BJ (cell line): ENCODE measurements at regions not wholly inside any gene's neighbourhood (a gene's known extent, or its start where the extent isn't known, plus 50 kb on each side); places are given as distances from the start of the nearest gene placed in this dataset.

Experiments used
- CTCF ChIA-PET: fragments of 350-600 bp; formaldehyde crosslinking; extraction: SDS; loops from one replicate; lab custom pipeline; 2021; ENCODE audit warnings: antibody characterized with exemption, inconsistent platforms; lab: Yijun Ruan, JAX
- POLR2A ChIA-PET: fragments of 300-600 bp; sonication (Branson Sonifier 250); formaldehyde crosslinking; extraction: SDS; loops from one replicate; lab custom pipeline; 2021; ENCODE audit warnings: antibody characterized with exemption; lab: Charles Lee
- DNase-seq: peaks from one replicate; pipeline ENCODE4 v3.0.0-alpha.2; 2011; ENCODE audit warnings: low read depth
- H3K27me3 ChIP-seq: 2 replicates; pipeline ENCODE4 v1.6.0; 2011; ENCODE audit warnings: low read length; ENCODE audit not compliant: control insufficient read depth, insufficient read depth
- H3K36me3 ChIP-seq: 2 replicates; pipeline ENCODE4 v1.5.1; 2011; ENCODE audit warnings: low read length; ENCODE audit not compliant: control insufficient read depth, insufficient read depth
- H3K4me3 ChIP-seq: 2 replicates; pipeline ENCODE4 v1.5.1; 2011; ENCODE audit warnings: low read depth, mild to moderate bottlenecking, control low read depth, low read length
- TF ChIP-seq, protein P1 (sequence below): IDR thresholded peaks from 2 replicates; pipeline ENCODE4 v1.5.1; 2011; ENCODE audit warnings: low read depth, mild to moderate bottlenecking, control low read depth, inconsistent platforms, low read length, moderate library complexity; ENCODE audit not compliant: insufficient read depth

- POLR2A ChIA-PET, result no interaction called here
- TF ChIP-seq, protein P1, sequence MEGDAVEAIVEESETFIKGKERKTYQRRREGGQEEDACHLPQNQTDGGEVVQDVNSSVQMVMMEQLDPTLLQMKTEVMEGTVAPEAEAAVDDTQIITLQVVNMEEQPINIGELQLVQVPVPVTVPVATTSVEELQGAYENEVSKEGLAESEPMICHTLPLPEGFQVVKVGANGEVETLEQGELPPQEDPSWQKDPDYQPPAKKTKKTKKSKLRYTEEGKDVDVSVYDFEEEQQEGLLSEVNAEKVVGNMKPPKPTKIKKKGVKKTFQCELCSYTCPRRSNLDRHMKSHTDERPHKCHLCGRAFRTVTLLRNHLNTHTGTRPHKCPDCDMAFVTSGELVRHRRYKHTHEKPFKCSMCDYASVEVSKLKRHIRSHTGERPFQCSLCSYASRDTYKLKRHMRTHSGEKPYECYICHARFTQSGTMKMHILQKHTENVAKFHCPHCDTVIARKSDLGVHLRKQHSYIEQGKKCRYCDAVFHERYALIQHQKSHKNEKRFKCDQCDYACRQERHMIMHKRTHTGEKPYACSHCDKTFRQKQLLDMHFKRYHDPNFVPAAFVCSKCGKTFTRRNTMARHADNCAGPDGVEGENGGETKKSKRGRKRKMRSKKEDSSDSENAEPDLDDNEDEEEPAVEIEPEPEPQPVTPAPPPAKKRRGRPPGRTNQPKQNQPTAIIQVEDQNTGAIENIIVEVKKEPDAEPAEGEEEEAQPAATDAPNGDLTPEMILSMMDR, result no peak
- Histone ChIP-seq H3K27me3 (peaks cover 8% of the 10 kb centered on the region; the same call in 1 of the 2 replicates), H3K4me3 (no peak overlapping the region), H3K36me3 (no peaks in the 10 kb centered on the region; the same call in 1 of the 2 replicates)
- CTCF ChIA-PET, result no interaction called here
- DNase-seq, result no peak
Observed at GRCh38 chr14:103228076-103228806, 105.0 kb downstream of the TNFAIP2 start.

- Histone ChIP-seq H3K4me3 (no peak overlapping the region), H3K36me3 (no peaks in the 10 kb centered on the region; the same call in 1 of the 2 replicates), H3K27me3 (peaks cover 8% of the 10 kb centered on the region; the same call in 1 of the 2 replicates)
- ChIA-PET POLR2A (no interaction called here), CTCF (no interaction called here)
- DNase-seq, result no peak
- TF ChIP-seq, protein P1, result no peak
Observed at GRCh38 chr14:103228866-103229265, 105.2 kb upstream of the EIF5 start.

DNA sequence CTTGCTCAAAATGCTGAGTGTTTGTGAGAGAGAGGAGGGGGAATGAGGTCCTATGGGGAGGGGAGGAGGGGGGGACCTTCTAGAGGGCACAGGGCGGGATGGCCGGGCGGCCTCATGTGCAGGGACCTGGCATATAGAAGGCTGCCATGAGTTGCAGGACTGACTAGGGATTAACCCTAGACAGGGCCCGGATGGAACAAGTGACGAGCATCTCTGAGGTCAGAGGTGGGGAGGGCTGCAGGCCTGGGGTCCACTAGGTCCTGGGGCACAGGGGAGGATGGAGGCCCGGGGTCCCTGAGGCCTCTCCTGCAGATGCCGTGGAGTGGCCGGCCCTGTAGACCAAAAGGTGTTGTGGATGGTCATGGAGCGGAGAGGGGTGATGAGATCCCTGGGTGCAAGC lies 104.0 kb upstream of the EIF5 start:
- H3K36me3 ChIP-seq, result no peaks in the 10 kb centered on the region
- peaks cover 5% of the 10 kb centered on the region; the same call in 1 of the 2 replicates for H3K27me3 ChIP-seq
- TF ChIP-seq, protein P1, result no peak
- POLR2A ChIA-PET, result no interaction called here
- no peak for DNase-seq
- CTCF ChIA-PET, result no interaction called here
- no peak overlapping the region for H3K4me3 ChIP-seq

DNA sequence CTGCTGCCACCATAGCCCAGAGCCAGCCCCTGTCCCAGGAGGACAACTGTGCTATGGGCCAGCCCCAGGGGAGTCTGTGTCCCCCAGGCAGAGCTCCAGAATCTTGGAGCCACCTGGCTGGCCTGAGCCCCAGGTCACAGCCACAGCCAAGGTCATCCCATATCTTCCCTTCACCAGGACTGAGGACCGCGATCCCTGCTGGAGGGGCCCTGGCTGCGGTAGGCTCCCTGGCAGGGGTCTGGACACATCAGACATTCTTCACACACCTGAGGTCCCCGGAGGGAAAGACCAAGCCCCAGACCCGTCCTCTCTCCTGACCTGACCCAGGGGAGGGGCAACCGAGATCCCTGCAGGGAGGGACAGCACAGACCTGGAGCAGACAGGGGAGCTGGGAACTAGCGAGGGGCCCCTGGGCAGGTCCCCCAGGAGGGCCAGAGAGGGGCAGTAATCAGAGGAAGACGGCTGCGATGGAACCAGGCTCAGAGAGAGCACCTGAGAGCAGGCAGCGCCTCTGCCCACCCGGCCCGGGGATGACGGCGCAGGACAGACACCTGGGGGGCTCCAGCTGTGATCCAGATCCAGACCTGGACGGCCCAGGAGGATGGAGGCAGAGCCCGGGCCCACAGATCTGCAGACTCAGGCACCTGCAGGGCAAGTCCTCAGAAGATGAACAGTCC lies 103.2 kb upstream of the EIF5 start:
- ChIA-PET POLR2A (no interaction called here), CTCF (no interaction called here)
- no peak for DNase-seq
- Histone ChIP-seq H3K36me3 (no peaks in the 10 kb centered on the region), H3K27me3 (peaks cover 4% of the 10 kb centered on the region), H3K4me3 (no peak overlapping the region)
- TF ChIP-seq, protein P1, result no peak

GRCh38 chr14:103231376-103232019 lies 102.5 kb upstream of the EIF5 start:
- CTCF ChIA-PET, result no interaction called here
- POLR2A ChIA-PET, result no interaction called here
- DNase-seq, result no peak
- peaks cover 2% of the 10 kb centered on the region; the same call in 1 of the 2 replicates for H3K27me3 ChIP-seq
- TF ChIP-seq, protein P1, result no peak
- H3K36me3 ChIP-seq, result no peaks in the 10 kb centered on the region
- no peak overlapping the region for H3K4me3 ChIP-seq
